Mesenchymal stem cell (in vitro differentiated cells and primary cell): ENCODE measurements at regions not wholly inside any gene's neighbourhood (a gene's known extent, or its start where the extent isn't known, plus 50 kb on each side); places are given as distances from the start of the nearest gene placed in this dataset.
"Not testable (repeated sequence)": the region's sequence is repeated elsewhere in the genome, so short reads cannot be mapped to it uniquely, and the experiment has no call there.

Source experiments
- DNase-seq: peaks from one replicate; pipeline ENCODE4 v3.0.0-alpha.2; 2013
- H2AFZ ChIP-seq: one replicate; pipeline ENCODE4 v1.6.1; 2013; ENCODE audit warnings: low read depth, mild to moderate bottlenecking, control low read depth, inconsistent platforms, low read length, moderate library complexity
- H2AK5ac ChIP-seq: 2 replicates; pipeline ENCODE4 v1.6.1; 2013; ENCODE audit warnings: low read length, moderate library complexity, mild to moderate bottlenecking, inconsistent platforms; ENCODE audit not compliant: severe bottlenecking
- H2BK120ac ChIP-seq: one replicate; pipeline ENCODE4 v1.6.1; 2013; ENCODE audit warnings: low read depth, mild to moderate bottlenecking, inconsistent platforms, low read length, moderate library complexity
- H2BK12ac ChIP-seq, 2 experiments: one replicate each; pipeline ENCODE4 v1.6.1; 2013; ENCODE audit warnings: inconsistent platforms in 2 of 2, low read length in 2 of 2, mild to moderate bottlenecking in 2 of 2, moderate library complexity in 2 of 2, control low read depth in 1 of 2
- H2BK15ac ChIP-seq: one replicate; pipeline ENCODE4 v1.6.1; 2013; ENCODE audit warnings: mild to moderate bottlenecking, low read depth, inconsistent platforms; ENCODE audit not compliant: poor library complexity, severe bottlenecking
- H2BK5ac ChIP-seq: 2 replicates; pipeline ENCODE4 v1.6.1; 2013; ENCODE audit warnings: low read depth, mild to moderate bottlenecking, low read length, control low read depth, inconsistent platforms; ENCODE audit not compliant: poor library complexity, severe bottlenecking
- H3K14ac ChIP-seq, 2 experiments: one replicate each; pipeline ENCODE4 v1.6.1; 2013; ENCODE audit warnings: inconsistent platforms in 2 of 2, low read length in 2 of 2, control low read depth in 1 of 2, mild to moderate bottlenecking in 1 of 2, moderate library complexity in 1 of 2
- H3K18ac ChIP-seq, 2 experiments: one replicate each; pipeline ENCODE4 v1.6.1; 2013; ENCODE audit warnings: inconsistent platforms in 2 of 2, low read length in 2 of 2, control low read depth in 1 of 2, low read depth in 1 of 2, mild to moderate bottlenecking in 1 of 2
- H3K23ac ChIP-seq, 2 experiments: one replicate each; pipeline ENCODE4 v1.6.1; 2013; ENCODE audit warnings: inconsistent platforms in 2 of 2, low read length in 2 of 2, mild to moderate bottlenecking in 2 of 2, moderate library complexity in 2 of 2, control low read depth in 1 of 2
- H3K27ac ChIP-seq: 2 replicates; pipeline ENCODE4 v1.5.1; 2013; ENCODE audit warnings: mild to moderate bottlenecking, moderate library complexity, low read length, control low read depth, inconsistent platforms; ENCODE audit not compliant: poor library complexity, severe bottlenecking
- H3K27me3 ChIP-seq, 2 experiments: 2 replicates each; pipeline versions ENCODE4 v1.6.1 to v1.7.0; 2013; ENCODE audit warnings: low read length in 2 of 2, mild to moderate bottlenecking in 2 of 2, moderate library complexity in 2 of 2, control low read depth in 1 of 2, inconsistent platforms in 1 of 2; ENCODE audit not compliant: control insufficient read depth in 1 of 2, insufficient read depth in 1 of 2
- H3K36me3 ChIP-seq, 2 experiments: 2 replicates each; pipeline versions ENCODE4 v1.6.1 to v1.7.0; 2013; ENCODE audit warnings: low read length in 2 of 2, control low read depth in 1 of 2, inconsistent platforms in 1 of 2, low read depth in 1 of 2, mild to moderate bottlenecking in 1 of 2; ENCODE audit not compliant: insufficient read depth in 2 of 2, control insufficient read depth in 1 of 2
- H3K4ac ChIP-seq, 2 experiments: one replicate each; pipeline ENCODE4 v1.6.1; 2013; ENCODE audit warnings: inconsistent platforms in 2 of 2, low read length in 2 of 2, mild to moderate bottlenecking in 2 of 2, moderate library complexity in 2 of 2, control low read depth in 1 of 2, low read depth in 1 of 2
- H3K4me1 ChIP-seq: 2 replicates; pipeline ENCODE4 v1.6.1; 2013; ENCODE audit warnings: low read depth, low read length, control low read depth; ENCODE audit not compliant: control insufficient read depth, insufficient read depth
- H3K4me2 ChIP-seq: 2 replicates; pipeline ENCODE4 v1.6.1; 2013; ENCODE audit warnings: low read length, mild to moderate bottlenecking, inconsistent platforms; ENCODE audit not compliant: poor library complexity, severe bottlenecking
- H3K4me3 ChIP-seq, 2 experiments: 2 replicates each; pipeline versions ENCODE4 v1.5.1 to v1.7.0; 2013; ENCODE audit warnings: low read length in 2 of 2, mild to moderate bottlenecking in 2 of 2, control low read depth in 1 of 2, low read depth in 1 of 2; ENCODE audit not compliant: insufficient read depth in 1 of 2
- H3K79me1 ChIP-seq: replicated peaks from 2 replicates; pipeline ENCODE4 v1.6.1; 2013; ENCODE audit warnings: mild to moderate bottlenecking, control low read depth, low read length, inconsistent platforms; ENCODE audit not compliant: poor library complexity, severe bottlenecking
- H3K9ac ChIP-seq: 2 replicates; pipeline ENCODE4 v1.7.0; 2013; ENCODE audit warnings: mild to moderate bottlenecking, low read length, moderate library complexity
- H3K9me3 ChIP-seq: 2 replicates; pipeline ENCODE4 v1.7.0; 2013; ENCODE audit warnings: mild to moderate bottlenecking, low read length; ENCODE audit not compliant: control insufficient read depth
- H4K8ac ChIP-seq: one replicate; pipeline ENCODE4 v1.6.1; 2013; ENCODE audit warnings: inconsistent platforms, mild to moderate bottlenecking, low read length, moderate library complexity
- H4K91ac ChIP-seq: one replicate; pipeline ENCODE4 v1.6.1; 2013; ENCODE audit warnings: mild to moderate bottlenecking, low read length, inconsistent platforms
- WGBS: methylation state at CpG from one replicate; pipeline ENCODE4 v1.1.7; 2013; ENCODE audit warnings: mixed read lengths; 5-methylcytosine and 5-hydroxymethylcytosine counted together

GRCh38 chr7:28332046-28332445 lies 80.3 kb upstream of the CREB5 start:
- Histone ChIP-seq H2BK5ac (no peak overlapping the region), H3K4ac (no peak overlapping the region), H3K27ac (no peak overlapping the region), H2BK15ac (no peak overlapping the region), H3K36me3 (no peaks in the 10 kb centered on the region), H2AFZ (no peak overlapping the region), H2AK5ac (no peak overlapping the region), H3K23ac (no peak overlapping the region), H3K27me3 (no peaks in the 10 kb centered on the region), H3K79me1 (no peaks in the 10 kb centered on the region), H3K9ac (no peak overlapping the region), H3K4me2 (no peak overlapping the region), H4K8ac (no peak overlapping the region), H3K14ac (no peak overlapping the region), H3K9me3 (peaks cover 3% of the 10 kb centered on the region), H3K4me3 (no peak overlapping the region), H2BK12ac (no peak overlapping the region), H2BK120ac (no peak overlapping the region), H3K18ac (no peak overlapping the region), H4K91ac (no peak overlapping the region), H3K4me1 (no peaks in the 10 kb centered on the region)
- no peak for DNase-seq
- 93% methylated on average over 4 of the region's 4 CpGs for WGBS

- H2BK15ac ChIP-seq, H3K9me3 ChIP-seq, H3K14ac ChIP-seq, H3K27me3 ChIP-seq, H3K4me2 ChIP-seq, H3K18ac ChIP-seq, H2BK5ac ChIP-seq, H4K91ac ChIP-seq, H3K4ac ChIP-seq, H4K8ac ChIP-seq, H2AFZ ChIP-seq, H2AK5ac ChIP-seq, H3K4me3 ChIP-seq, H3K79me1 ChIP-seq, H3K36me3 ChIP-seq, H3K23ac ChIP-seq, H3K4me1 ChIP-seq, H3K9ac ChIP-seq, DNase-seq, H2BK12ac ChIP-seq, H2BK120ac ChIP-seq, H3K27ac ChIP-seq: not testable (repeated sequence)
These were observed 78.8 kb upstream of the CREB5 start for GRCh38 chr7:28333548-28333947.

- Histone ChIP-seq H2AFZ (no peak overlapping the region), H3K79me1 (no peaks in the 10 kb centered on the region), H2BK12ac (no peak overlapping the region), H4K8ac (no peak overlapping the region), H4K91ac (no peak overlapping the region), H3K4me3 (no peak overlapping the region), H3K14ac (no peak overlapping the region), H2BK15ac (no peak overlapping the region), H3K9me3 (peaks cover 3% of the 10 kb centered on the region), H3K4me2 (no peak overlapping the region), H3K18ac (no peak overlapping the region), H3K4me1 (no peaks in the 10 kb centered on the region), H2AK5ac (no peak overlapping the region), H3K9ac (no peak overlapping the region), H3K27ac (no peak overlapping the region), H2BK5ac (no peak overlapping the region), H3K23ac (no peak overlapping the region), H3K36me3 (no peaks in the 10 kb centered on the region), H3K4ac (no peak overlapping the region), H2BK120ac (no peak overlapping the region), H3K27me3 (no peaks in the 10 kb centered on the region)
- no CpG with 5 or more reads among the region's 2 CpGs for WGBS
- no peak for DNase-seq
These were observed 75.5 kb upstream of the CREB5 start for GRCh38 chr7:28336806-28337205.

DNA sequence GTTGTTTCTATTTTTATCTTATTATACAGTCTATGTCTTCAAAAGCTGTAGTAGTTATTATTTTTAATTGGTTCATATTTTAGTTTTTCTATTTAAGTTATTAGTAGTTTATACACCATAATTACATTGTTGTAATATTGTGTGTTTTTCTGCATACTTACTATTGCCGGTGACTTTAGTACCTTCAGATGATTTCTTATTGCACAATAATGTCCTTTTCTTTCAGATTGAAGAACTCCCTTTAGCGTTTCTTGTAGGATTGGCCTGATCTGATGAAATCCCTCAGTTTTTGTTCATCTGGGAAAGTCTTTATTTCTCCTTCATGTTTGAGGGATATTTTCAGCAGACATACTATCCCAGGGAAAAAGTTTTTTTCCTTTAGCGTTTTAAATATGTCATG lies 74.3 kb upstream of the CREB5 start:
- no peak overlapping the region for H3K27ac ChIP-seq
- no peak for DNase-seq

More for the DNA sequence above, 74.3 kb upstream of the CREB5 start:
- no peak overlapping the region for H3K4me3 ChIP-seq
- no peak overlapping the region for H2BK5ac ChIP-seq
- H4K8ac ChIP-seq, result no peak overlapping the region
- H3K36me3 ChIP-seq, result no peaks in the 10 kb centered on the region
- H3K9ac ChIP-seq, result no peak overlapping the region
- H2BK12ac ChIP-seq, result no peak overlapping the region
- no CpG with 5 or more reads among the region's 3 CpGs for WGBS
- H3K9me3 ChIP-seq, result peaks cover 3% of the 10 kb centered on the region
- H4K91ac ChIP-seq, result no peak overlapping the region
- no peak overlapping the region for H3K4me2 ChIP-seq
- H2BK15ac ChIP-seq, result no peak overlapping the region
- H3K23ac ChIP-seq, result no peak overlapping the region
- no peak overlapping the region for H2BK120ac ChIP-seq
- H3K4me1 ChIP-seq, result no peaks in the 10 kb centered on the region
- no peak overlapping the region for H2AK5ac ChIP-seq
- no peak overlapping the region for H3K4ac ChIP-seq
- H3K27me3 ChIP-seq, result no peaks in the 10 kb centered on the region
- no peak overlapping the region for H3K18ac ChIP-seq
- no peak overlapping the region for H3K14ac ChIP-seq
- no peak overlapping the region for H2AFZ ChIP-seq
- no peaks in the 10 kb centered on the region for H3K79me1 ChIP-seq
